ENCODE measurements at regions not wholly inside any gene's neighbourhood (a gene's known extent, or its start where the extent isn't known, plus 50 kb on each side); places are given as distances from the start of the nearest gene placed in this dataset.
"Not testable (repeated sequence)": the region's sequence is repeated elsewhere in the genome, so short reads cannot be mapped to it uniquely, and the experiment has no call there.

DNA sequence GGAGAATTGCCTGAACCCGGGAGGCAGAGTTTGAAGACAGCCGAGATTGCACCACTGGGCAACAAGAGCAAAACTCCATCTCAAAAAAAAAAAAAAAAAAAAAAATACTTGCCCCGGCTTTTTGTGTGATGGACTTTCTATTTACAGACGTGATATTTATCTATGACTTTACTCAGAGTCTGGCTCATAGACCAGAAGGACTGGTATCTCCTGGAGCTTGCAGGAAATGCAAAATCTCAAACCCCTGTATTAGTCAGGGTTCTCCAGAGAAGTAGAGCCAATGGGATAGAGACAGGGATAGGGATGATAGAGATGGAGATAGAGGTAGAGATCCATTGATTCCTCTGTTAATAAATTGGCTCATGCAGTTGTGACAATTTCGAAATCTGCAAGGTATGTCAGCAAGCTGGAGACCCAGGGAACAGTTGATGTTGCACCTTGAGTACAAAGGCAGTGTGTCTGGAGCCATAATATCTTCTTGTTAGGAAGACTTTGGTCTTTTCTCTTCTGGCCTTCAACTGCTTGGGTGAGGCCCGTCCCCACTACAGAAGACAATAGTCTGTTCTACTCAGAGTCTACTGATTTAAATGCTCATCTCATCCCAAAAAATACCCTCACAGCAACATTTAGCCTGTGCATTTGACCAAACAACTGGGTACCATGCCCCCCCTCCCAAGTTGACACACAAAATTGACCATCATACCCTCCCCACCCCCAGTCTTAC is 195.4 kb upstream of the MSX2 start:
- no peak for DNase-seq

DNA sequence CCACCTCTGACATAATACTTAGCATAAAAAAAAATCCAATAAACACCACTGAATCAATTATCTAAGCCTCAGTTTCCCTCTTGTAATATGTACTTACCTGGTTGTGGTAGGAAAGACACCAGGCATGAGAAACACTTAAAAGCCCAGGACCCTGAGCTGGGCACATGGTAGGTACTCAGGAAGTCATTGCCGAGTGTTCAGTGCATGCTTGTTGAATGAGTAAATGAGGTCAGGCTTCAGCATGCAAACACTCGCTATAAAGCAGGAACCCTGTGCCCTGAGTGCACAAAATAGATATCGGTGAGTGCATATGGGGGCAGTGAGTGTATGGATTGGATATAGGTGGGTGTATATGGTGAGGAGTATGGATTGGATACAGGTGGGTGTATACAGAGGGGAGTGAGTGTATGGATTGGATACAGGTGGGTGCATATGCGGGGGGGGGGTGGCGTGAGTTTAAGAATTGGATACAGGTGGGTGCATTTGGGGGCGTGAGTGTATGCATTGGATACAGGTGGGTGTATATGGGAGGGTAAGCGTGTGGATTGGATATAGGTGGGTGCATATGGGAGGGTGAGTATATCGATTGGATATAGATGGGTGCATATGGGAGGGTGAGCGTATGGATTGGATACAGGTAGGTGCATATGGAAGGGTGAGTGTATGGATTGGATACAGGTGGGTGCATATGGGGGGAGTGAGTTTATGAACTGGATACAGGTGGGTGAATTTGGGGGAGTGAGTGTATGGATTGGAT is 194.3 kb upstream of the MSX2 start:
- no peak for DNase-seq

GRCh38 chr5:174531782-174532191 is 192.6 kb upstream of the MSX2 start:
- DNase-seq = no peak

DNA sequence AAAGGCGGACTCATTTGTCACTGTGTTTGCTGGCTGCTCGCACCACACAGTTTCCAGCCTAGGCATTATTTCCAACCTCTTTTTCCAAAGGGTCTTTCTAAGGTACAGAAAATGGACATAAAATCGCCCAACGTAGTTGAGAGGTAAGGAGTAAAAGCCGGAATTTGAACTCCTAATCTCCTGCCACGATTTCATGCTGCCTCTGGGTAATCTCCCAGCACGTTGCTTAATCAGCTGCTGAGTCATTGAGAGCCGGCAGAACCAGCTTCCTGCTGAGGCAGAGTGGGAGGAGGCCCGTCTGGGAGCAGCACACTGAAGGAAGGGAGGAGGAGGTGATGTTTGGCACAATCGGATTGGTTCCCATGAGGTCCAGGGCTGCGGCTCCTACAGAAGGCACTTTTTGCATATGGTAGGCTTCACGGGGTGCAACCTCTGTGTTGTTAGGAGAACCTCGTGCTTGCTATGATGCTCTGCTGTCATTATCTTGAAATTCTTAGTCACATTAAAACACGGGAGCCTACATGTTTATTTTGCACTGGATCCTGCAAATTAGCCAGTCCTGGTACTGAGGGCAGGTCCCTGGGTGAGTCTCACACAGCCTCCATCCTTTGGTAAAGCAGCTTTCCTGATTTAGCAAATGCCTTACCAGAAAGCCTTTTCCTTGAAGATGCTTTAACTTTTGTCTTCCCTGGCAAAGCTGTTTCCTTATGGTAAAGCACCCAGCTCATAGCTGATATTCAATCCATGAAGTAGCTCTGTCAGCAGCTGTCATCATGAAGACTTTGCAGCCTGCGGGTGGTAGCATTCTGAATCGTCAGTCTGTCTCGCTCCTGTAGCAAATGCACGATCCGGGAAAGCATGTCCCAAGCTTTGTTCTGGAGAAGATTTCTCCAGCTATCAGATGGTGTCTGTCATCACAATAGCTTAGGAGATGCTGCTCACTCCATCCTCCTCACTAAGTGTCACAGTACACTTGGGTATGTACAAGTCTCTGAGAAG is 191.6 kb upstream of the MSX2 start:
- peak; percentile 7 for DNase-seq

- no peak for DNase-seq
Observed at GRCh38 chr5:174533751-174534241, 190.6 kb upstream of the MSX2 start.

DNA sequence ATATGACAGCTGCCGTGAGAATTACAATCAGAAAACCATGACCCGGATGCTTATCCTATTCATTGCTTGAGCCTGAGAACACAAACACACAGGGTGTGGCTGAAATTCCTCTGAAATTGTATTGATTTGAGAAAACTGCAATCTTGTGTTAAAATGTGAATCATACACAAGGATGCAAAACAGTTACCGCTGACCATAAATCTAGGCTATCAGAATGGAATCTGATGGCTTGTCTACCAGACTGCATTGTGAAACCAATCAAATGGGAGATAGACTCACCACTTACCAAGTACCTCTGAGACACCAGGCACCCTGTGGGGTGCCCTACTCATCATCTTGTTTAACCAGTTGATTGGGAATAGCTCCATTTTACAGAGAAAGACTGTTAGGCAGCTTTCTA is 188.7 kb upstream of the MSX2 start:
- no peak for DNase-seq

DNA sequence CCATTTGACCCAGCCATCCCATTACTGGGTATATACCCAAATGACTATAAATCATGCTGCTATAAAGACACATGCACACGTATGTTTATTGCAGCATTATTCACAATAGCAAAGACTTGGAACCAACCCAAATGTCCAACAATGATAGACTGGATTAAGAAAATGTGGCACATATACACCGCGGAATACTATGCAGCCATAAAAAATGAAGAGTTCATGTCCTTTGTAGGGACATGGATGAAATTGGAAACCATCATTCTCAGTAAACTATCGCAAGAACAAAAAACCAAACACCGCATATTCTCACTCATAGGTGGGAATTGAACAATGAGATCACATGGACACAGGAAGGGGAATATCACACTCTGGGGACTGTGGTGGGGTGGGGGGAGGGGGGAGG is 184.6 kb upstream of the MSX2 start:
- DNase-seq = not testable (repeated sequence)

- no peak for DNase-seq
Observed at GRCh38 chr5:174542037-174542436, 182.3 kb upstream of the MSX2 start.

DNA sequence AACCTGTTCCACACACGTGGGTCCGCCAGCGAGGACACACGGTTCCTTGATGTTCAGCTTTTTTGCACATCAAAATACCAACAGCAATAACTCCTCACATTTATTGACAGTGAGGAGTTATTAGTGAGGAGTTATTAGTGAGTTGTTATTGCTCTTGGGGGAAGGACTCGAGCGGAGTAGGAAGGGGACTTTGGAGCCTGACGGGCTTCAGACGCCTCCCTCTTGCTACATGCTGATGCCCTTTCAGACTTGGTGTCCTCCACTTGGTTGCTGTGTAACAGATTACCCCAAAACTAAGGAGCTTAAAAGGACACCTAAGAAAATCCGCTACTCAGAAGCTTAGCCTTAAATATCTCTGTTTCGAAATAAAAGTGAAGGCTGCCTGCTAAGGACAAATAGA is 181.9 kb upstream of the MSX2 start:
- DNase-seq = no peak

DNA sequence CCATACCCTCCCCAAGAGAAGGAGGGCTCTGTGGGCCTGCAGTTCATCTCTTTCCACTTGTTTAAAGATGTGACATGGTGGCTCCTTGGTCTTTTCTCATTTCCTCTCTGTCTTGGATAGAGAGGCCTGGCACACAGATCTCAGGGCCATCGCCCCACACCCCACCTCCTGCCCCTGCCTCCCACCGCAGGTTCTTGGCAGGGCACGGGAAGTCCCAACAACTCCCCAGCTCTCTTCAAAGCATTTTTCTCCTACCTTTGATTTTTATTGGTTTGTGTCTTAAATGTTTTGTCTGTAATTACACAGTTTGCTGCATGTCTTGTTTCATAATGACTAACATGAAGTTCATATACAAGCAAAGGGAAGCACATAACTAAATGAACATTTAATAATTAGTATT is 178.5 kb upstream of the MSX2 start:
- DNase-seq = no peak

- DNase-seq = no peak
Observed at GRCh38 chr5:174547814-174548213, 176.6 kb upstream of the MSX2 start.

DNA sequence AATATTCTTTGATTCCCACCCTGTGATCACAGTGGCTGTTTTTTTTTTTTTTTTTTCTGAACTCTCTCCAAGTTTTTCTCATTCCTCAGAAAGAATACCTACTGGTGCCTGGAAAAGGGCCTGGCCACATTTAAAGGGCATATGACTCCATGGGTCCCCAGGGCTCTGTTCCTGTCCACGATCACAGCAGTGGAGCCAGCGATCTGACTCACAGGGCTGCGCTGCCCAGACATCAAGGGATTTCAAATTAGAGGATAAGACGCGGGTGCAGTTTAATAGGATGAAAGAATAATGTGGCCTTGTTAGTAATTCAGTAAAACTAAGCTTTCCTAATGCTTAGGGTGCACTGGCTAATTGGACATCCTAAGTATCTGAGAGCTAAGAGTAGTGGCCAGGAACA is 175.1 kb upstream of the MSX2 start:
- no peak for DNase-seq

DNA sequence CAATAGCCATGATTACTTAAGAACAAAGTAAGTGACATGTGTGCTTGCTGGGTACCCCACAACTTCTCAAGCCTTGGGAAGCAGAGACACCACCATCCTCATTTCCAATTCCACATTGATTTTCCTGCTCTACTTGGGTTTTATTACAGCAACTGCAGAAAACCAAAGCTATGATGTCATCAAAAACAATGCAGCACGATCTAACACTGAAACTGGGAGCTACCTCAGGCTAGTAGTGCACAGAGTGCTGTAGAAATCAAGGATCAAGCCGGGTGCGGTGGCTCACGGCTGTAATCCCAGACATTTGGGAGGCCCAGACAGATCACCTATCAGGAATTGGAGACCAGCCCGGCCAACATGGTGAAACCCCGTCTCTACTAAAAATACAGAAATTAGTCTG is 174.4 kb upstream of the MSX2 start:
- DNase-seq = no peak

DNA sequence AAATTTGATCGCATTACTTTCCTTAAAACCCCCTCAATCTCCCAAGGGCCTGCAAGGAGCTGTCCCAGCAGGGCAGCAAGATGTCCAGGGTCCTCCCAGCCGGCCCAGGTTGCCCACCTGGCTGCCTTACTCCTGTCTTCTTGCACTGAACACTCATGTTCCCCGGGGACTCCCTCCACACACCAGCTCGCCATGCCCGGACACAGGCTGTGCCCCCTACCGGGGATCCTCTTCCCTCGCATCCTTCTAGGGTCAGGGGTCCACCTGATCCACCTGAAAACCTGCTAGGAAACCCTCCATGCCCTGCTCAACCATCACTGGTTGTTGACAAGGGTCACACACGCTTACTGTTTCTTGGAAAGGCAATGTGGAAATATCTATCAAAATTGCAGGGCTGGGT is 172.0 kb upstream of the MSX2 start:
- no peak for DNase-seq

GRCh38 chr5:174553556-174553955 is 170.8 kb upstream of the MSX2 start:
- no peak for DNase-seq

DNA sequence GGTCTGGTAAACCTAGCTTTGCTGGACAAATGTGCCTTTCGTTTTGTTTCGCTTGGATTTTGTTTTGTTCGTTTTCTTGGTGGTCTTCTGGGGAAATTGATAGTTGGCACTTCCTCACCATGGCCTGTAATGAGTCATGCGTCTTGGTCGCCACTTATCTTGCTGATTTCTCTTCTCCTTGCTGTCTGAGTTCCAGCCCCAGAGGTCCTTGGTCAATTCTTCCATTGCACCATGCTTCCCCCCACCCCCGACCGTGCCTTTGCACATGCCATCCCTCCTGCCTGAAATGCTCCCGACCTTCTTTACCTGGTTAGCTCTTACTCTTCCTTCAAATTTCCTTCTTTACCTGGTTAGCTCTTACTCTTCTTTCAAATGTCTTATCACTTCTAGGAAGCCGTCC is 168.7 kb upstream of the MSX2 start:
- DNase-seq = no peak

DNA sequence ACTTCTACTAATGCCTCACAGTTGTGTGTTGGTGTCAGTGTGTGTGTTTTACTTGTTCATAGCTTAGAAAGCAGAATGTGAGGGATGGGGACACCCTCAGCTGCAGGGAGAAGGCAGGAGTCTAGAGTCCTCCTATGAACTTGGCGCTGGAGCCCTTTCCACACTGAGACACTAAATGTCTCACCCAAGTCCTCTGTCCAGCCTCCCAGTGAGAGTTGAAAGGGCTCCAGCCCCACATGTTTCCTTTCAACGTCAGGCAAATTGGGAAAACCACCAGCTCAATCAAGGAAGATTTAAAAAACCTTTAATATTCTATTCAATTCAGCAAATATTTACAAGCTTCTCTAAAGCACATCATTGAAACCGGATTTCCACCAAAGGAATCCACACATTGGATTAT is 167.6 kb upstream of the MSX2 start:
- DNase-seq = no peak

- no peak for DNase-seq
Observed at GRCh38 chr5:174558190-174558589, 166.2 kb upstream of the MSX2 start.

DNA sequence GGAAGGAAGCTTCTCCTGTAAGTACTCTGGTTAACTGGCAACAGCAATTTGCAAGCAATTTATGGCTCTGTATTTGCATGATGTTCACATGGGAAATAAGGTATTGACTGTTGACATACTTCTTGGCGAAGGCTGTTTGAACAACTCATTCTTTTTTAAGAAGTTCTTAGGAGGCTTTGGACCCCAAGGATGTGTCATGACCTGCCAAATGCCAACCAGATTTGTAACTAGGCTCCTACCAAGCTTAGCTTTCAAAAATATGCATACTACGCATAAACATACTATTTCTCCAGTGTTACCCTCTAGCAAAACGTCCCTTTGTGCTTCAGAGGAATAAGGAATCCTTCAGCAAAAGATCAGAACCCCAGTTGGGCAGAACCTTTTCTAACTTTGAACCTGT is 165.2 kb upstream of the MSX2 start:
- DNase-seq = no peak

- no peak for DNase-seq
Observed at GRCh38 chr5:174559566-174560090, 164.8 kb upstream of the MSX2 start.

DNA sequence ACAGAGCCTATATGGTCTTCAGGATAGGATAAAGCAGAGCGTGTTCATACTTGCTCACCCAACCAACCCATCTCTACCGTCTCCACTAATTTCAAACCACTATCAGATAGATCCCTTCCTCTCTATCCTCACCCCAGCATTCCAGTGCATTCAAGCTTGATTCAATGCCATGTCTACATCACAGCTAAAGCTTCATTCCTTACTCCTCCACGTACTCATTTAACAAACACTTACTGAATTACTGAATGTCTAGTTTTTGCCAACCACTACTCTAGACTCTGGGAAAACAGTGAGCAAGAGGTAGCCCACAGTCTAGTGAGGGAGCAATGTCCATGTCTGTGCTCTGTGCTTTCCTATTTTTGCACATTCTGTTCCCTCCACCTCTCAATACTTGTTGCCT is 163.5 kb upstream of the MSX2 start:
- DNase-seq = no peak

DNA sequence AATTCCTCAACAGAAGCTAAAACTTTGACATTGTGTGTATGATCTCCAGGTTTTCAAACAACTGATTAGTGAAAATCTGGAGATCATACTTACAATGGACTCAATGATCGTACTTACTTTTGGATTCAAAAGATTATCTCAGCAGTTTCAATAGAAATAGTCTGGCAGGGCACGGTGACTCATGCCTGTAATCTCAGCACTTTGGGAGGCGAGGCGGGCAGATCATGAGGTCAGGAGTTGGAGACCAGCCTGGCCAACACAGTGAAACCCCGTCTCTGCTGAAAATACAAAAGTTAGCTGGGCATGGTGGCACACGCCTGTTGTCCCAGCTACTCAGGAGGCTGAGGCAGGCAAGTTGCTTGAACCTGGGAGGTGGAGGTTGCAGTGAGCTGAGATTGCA is 161.3 kb upstream of the MSX2 start:
- DNase-seq = not testable (repeated sequence)

GRCh38 chr5:174563899-174564298 is 160.5 kb upstream of the MSX2 start:
- DNase-seq = no peak
